PFSK-1 (cell line): ENCODE measurements at regions not wholly inside any gene's neighbourhood (a gene's known extent, or its start where the extent isn't known, plus 50 kb on each side); places are given as distances from the start of the nearest gene placed in this dataset.

Experiments
- FOXP2 ChIP-seq: optimal IDR thresholded peaks from 2 replicates; pipeline ENCODE3; 2011; ENCODE audit warnings: borderline replicate concordance, control low read depth, inconsistent platforms; ENCODE audit not compliant: insufficient read depth; ENCODE audit errors: extremely low read length, extremely low read depth
- POLR2AphosphoS5 ChIP-seq: IDR thresholded peaks from 2 replicates; pipeline ENCODE4 v1.6.1; 2012; ENCODE audit warnings: low read depth, mild to moderate bottlenecking, control low read depth, low read length, moderate library complexity
- SIN3A ChIP-seq: IDR thresholded peaks from 2 replicates; pipeline ENCODE4 v1.6.1; 2012; ENCODE audit warnings: mild to moderate bottlenecking, low read length, moderate library complexity, borderline replicate concordance; ENCODE audit not compliant: insufficient read depth
- TAF1 ChIP-seq: IDR thresholded peaks from 2 replicates; pipeline ENCODE4 v1.6.1; 2012; ENCODE audit warnings: low read length, control low read depth, borderline replicate concordance; ENCODE audit not compliant: insufficient read depth
- TF ChIP-seq, protein P1 (sequence below), 2 experiments: IDR thresholded peaks; 2 replicates each; pipeline versions ENCODE4 v1.6.1 to v1.8.0; 2011 to 2012; ENCODE audit warnings: low read depth in 2 of 2, low read length in 2 of 2, control low read depth in 1 of 2, inconsistent platforms in 1 of 2, mild to moderate bottlenecking in 1 of 2, moderate library complexity in 1 of 2; ENCODE audit not compliant: insufficient read depth in 1 of 2

DNA sequence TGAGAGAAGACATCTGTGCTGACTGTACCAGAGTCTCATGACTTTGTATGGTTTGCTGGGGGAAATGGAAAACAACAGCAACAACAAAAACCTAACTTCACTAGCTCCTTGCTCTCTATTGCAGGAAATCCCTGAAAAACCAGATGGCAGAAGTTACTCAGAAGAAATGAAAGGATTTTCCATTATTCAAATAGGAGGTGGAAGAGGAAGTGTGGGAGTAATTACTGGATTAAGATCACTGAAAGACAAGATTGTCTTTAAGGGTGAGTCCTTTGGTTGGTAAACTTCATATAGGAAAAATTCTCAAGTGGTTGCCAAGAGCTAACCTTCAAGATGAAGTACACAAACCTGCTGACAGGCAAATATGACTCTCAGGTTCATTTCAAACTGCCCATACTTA lies 391.9 kb upstream of the ATP2B1 start:
- TF ChIP-seq TAF1 (no peak), POLR2AphosphoS5 (no peak), FOXP2 (no peak), SIN3A (no peak)
- TF ChIP-seq, protein P1, sequence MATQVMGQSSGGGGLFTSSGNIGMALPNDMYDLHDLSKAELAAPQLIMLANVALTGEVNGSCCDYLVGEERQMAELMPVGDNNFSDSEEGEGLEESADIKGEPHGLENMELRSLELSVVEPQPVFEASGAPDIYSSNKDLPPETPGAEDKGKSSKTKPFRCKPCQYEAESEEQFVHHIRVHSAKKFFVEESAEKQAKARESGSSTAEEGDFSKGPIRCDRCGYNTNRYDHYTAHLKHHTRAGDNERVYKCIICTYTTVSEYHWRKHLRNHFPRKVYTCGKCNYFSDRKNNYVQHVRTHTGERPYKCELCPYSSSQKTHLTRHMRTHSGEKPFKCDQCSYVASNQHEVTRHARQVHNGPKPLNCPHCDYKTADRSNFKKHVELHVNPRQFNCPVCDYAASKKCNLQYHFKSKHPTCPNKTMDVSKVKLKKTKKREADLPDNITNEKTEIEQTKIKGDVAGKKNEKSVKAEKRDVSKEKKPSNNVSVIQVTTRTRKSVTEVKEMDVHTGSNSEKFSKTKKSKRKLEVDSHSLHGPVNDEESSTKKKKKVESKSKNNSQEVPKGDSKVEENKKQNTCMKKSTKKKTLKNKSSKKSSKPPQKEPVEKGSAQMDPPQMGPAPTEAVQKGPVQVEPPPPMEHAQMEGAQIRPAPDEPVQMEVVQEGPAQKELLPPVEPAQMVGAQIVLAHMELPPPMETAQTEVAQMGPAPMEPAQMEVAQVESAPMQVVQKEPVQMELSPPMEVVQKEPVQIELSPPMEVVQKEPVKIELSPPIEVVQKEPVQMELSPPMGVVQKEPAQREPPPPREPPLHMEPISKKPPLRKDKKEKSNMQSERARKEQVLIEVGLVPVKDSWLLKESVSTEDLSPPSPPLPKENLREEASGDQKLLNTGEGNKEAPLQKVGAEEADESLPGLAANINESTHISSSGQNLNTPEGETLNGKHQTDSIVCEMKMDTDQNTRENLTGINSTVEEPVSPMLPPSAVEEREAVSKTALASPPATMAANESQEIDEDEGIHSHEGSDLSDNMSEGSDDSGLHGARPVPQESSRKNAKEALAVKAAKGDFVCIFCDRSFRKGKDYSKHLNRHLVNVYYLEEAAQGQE (IDR thresholded peaks at IDR 0.05; ENCODE audit: insufficient read depth in 1 of 2, low read depth in 2 of 2, low read length in 2 of 2): no peak

DNA sequence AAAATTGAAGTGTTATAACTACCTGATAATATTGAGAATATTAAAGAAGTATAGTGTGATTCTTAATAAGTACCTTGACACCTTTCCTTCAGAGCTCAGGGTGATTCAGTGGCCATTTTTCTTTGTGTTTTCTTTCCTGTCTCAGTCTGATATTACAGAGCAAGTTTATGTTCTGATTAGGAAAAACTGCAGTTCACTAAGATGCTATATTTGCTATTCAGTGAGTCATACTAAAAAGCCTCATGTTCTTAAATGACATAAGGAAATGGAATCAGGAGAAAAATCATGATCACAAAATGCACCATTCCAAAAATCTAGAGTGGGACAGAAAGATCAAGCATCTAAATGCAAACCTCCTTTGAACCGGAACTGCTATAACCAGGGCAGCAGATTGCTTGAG lies 390.6 kb upstream of the ATP2B1 start:
- TF ChIP-seq TAF1 (no peak), POLR2AphosphoS5 (no peak), SIN3A (no peak)
- TF ChIP-seq, protein P1 (IDR thresholded peaks at IDR 0.05; ENCODE audit: insufficient read depth in 1 of 2, low read depth in 2 of 2, low read length in 2 of 2): no peak

DNA sequence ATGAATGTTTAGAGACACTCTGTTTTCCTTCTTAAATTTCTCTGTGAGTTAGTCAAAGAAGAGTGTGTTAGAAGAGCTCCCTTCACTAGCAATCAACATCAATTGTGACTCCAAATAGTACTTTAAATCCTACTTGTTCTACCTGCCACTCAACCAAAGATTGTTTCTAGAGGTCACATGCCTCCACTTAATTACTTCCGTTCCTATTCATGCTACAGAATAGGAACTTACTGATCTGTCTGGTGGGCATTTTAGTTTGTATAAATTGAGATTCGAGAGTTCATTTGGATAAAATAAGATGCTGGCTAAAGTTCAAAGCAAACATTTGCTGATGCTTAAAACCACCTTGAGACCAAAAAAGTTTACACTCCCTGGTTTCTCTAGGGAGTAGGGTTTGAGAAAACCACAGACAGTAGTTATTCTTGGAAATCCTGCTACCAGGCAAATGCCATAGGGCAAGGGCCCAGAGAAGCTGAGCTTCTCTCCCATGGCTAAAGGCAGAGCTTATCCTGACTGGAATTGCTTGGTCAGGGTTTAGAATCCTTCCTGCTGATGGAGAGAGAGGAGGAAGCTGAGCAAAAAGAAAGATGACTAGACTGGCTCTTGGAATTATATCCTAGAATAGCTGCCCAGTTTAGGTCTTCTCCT lies 389.6 kb upstream of the ATP2B1 start:
- no peak for TF ChIP-seq SIN3A
- no peak for TF ChIP-seq FOXP2
- TF ChIP-seq TAF1: no peak
- TF ChIP-seq POLR2AphosphoS5: no peak
- TF ChIP-seq, protein P1 (IDR thresholded peaks at IDR 0.05; ENCODE audit: insufficient read depth in 1 of 2, low read depth in 2 of 2, low read length in 2 of 2): no peak

DNA sequence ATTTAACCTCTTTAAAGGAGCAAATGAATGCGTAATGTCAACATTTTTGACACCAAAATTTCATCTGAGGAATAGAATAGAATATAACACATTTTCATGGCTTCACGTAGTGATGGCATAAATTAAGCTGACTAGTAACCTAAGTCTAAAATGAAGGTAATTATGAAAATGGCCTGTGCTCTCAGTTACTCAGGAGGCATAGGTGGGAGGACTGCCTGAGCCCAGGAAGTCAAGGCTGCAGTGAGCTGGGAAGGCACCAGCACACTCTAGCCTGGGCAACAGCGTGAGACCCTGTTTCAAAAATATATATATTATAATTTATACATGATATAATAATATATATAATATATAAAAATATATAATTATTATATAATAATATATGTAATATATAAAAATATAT lies 383.2 kb upstream of the ATP2B1 start:
- TF ChIP-seq FOXP2 (no peak), POLR2AphosphoS5 (no peak), TAF1 (no peak), SIN3A (no peak)
- TF ChIP-seq, protein P1 (IDR thresholded peaks at IDR 0.05; ENCODE audit: insufficient read depth in 1 of 2, low read depth in 2 of 2, low read length in 2 of 2): no peak
